Coronary artery (tissue), 2 donors: ENCODE measurements at regions not wholly inside any gene's neighbourhood (a gene's known extent, or its start where the extent isn't known, plus 50 kb on each side); places are given as distances from the start of the nearest gene placed in this dataset.

Source experiments
- DNase-seq: peaks from one replicate; pipeline ENCODE4 v3.0.0-alpha.2; 2017; ENCODE audit warnings: low spot score
- H3K27ac ChIP-seq, 2 donors: fragments of 200-600 bp; sonication (generic); one replicate each; pipeline ENCODE4 v1.5.1; 2016 to 2019
- H3K4me3 ChIP-seq: fragments of 200-600 bp; sonication (generic); 2 replicates; pipeline ENCODE4 v1.5.1; 2016; ENCODE audit warnings: mild to moderate bottlenecking, moderate library complexity
- TF ChIP-seq, protein P1 (sequence below): fragments of 200-600 bp; sonication (generic); IDR thresholded peaks from one replicate; pipeline ENCODE4 v1.5.1; 2019; ENCODE audit warnings: antibody characterized with exemption

DNA sequence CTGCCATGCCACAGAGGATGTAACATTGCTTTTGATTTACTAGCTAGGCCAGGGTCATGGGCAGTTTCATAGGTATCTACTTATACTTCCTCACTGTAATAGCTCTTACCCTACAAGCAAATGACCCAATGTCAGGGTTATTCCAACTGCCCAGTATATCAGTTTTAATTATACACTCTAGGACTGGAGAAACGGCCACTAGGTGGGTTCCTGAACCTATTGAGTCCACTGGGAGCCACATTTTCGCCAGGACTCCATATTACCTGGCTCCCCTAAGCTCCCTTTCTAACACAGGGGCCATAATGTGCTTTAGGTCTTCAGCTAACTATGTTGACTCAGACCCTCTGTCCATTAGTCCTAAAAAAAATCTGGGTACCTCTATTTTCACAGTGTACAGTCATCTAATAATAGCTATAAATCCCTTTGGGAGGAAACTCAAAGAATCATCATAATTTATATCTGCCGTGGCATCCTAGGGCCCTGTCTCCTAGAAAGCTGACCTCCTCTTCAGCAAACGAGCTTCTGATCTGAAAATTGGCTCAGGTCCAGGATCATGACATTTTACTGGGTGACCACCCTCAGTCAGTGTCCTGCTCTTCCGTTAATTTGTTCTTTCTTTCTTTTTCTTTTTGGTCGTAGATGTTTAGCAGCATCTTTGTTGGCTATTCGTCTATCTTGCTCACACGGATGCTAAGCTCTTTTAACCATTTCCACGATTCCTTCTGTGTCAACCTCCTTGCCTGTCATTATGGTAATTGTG, 244.3 kb downstream of the FAM76B start:
- Histone ChIP-seq H3K4me3 (no peak overlapping the region), H3K27ac (no peak overlapping the region)
- DNase-seq, result no peak
- TF ChIP-seq, protein P1, sequence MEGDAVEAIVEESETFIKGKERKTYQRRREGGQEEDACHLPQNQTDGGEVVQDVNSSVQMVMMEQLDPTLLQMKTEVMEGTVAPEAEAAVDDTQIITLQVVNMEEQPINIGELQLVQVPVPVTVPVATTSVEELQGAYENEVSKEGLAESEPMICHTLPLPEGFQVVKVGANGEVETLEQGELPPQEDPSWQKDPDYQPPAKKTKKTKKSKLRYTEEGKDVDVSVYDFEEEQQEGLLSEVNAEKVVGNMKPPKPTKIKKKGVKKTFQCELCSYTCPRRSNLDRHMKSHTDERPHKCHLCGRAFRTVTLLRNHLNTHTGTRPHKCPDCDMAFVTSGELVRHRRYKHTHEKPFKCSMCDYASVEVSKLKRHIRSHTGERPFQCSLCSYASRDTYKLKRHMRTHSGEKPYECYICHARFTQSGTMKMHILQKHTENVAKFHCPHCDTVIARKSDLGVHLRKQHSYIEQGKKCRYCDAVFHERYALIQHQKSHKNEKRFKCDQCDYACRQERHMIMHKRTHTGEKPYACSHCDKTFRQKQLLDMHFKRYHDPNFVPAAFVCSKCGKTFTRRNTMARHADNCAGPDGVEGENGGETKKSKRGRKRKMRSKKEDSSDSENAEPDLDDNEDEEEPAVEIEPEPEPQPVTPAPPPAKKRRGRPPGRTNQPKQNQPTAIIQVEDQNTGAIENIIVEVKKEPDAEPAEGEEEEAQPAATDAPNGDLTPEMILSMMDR, result no peak

GRCh38 chr11:95544095-95544856, 245.3 kb downstream of the FAM76B start:
- TF ChIP-seq, protein P1, result no peak
- no peak for DNase-seq
- H3K4me3 ChIP-seq, result no peak overlapping the region
- H3K27ac ChIP-seq, result no peak overlapping the region

GRCh38 chr11:95542868-95543551, 246.6 kb downstream of the FAM76B start:
- Histone ChIP-seq H3K4me3 (no peak overlapping the region), H3K27ac (no peak overlapping the region)
- TF ChIP-seq, protein P1, result no peak
- DNase-seq, result no peak

DNA sequence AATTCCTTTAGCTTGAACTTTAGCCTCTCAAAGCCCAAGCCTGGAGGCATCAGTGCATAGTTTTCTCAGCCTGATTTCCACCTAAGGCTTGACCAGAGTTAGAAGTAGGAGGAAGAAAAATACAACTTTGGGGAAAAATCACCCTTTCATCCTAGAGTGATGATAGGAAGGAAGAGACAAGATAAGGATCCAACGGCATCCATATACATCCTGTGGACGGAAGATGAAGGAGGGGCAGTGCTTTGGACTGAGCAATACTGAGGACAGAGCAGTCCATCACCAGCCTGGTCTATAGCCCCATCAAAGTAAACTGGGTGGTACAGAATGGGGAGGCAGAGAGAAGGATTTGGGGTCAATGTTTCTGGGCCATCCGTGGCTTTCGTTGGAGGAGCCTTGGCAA, 247.9 kb downstream of the FAM76B start:
- no peak for DNase-seq
- H3K27ac ChIP-seq, result no peak overlapping the region
- H3K4me3 ChIP-seq, result no peak overlapping the region
- TF ChIP-seq, protein P1, result no peak

GRCh38 chr11:95536047-95536690, 253.4 kb downstream of the FAM76B start:
- TF ChIP-seq, protein P1, result no peak

GRCh38 chr11:95534809-95535208, 254.8 kb downstream of the FAM76B start:
- no peak for DNase-seq
- Histone ChIP-seq H3K27ac (no peak overlapping the region), H3K4me3 (no peak overlapping the region)
- TF ChIP-seq, protein P1, result no peak

More at GRCh38 chr11:95536047-95536690, 253.4 kb downstream of the FAM76B start:
- Histone ChIP-seq H3K27ac (no peak overlapping the region), H3K4me3 (no peak overlapping the region)
- DNase-seq, result no peak
